ENCODE measurements at regions not wholly inside any gene's neighbourhood (a gene's known extent, or its start where the extent isn't known, plus 50 kb on each side); places are given as distances from the start of the nearest gene placed in this dataset.
"Not testable (repeated sequence)": the region's sequence is repeated elsewhere in the genome, so short reads cannot be mapped to it uniquely, and the experiment has no call there.

DNA sequence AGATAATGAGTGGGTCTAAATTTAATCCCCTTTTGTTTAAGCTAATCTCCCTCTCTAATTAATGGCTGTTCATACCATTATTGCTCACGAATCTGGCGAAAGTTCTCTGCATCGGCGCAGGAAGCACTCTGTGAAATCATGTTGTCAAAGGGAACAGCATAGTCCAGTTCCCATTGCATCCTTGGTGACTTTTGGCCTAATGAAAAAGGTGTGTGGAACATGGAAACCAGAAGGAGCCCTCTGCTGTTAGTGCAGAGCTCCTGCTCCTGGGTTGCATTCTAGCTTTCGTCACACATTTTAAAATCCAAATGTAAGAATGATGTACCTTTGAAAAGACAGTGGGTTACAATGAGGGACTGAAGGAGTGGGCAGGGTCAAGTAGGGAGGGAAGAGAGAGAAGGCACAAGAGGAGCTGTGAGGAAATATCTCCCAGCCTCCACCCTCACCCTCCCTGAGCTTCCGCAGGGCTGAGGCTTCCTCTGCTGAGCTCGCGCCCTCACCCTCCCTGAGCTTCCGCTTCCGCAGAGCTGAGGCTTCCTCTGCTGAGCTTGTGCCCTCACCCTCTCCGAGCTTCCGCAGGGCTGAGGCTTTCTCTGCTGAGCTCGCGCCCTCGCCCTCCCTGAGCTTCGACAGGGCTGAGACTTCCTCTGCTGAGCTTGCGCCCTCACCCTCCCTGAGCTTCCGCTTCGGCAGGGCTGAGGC lies 754.3 kb upstream of the TPTE start:
- DNase-seq, result not testable (repeated sequence)

DNA sequence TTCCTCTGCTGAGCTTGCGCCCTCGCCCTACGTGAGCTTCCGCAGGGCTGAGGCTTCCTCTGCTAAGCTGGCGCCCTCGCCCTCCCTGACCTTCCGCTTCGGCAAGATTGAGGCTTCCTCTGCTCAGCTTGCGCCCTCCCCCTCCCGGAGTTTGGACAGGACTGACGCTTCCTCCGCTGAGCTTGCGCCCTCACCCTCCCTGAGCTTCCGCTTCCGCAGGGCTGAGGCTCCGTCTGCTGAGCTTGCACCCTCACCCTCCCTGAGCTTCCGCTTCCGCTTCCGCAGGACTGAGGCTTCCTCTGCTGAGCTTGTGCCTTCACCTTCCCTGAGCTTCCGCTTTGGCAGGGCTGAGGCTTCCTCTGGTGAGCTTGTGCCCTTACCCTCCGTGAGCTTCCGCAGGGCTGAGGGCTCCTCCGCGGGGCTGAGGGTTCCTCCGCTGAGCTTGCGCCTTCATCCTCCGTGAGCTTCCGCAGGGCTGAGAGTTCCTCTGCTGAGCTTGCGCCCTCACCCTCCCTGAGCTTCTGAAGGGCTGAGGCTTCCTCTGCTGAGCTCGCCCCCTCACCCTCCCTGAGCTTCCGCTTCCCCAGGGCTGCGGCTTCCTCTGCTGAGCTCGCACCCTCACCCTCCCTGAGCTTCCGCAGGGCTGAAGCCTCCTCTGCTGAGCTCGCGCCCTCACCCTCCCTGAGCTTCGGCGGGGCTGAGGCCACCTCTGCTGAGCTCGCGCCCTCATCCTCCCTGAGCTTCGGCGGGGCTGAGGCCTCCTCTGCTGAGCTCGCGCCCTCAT lies 753.6 kb upstream of the TPTE start:
- no peak for DNase-seq

- not testable (repeated sequence) for DNase-seq
These were observed 752.8 kb upstream of the TPTE start for GRCh38 chr21:9768376-9769130.

DNA sequence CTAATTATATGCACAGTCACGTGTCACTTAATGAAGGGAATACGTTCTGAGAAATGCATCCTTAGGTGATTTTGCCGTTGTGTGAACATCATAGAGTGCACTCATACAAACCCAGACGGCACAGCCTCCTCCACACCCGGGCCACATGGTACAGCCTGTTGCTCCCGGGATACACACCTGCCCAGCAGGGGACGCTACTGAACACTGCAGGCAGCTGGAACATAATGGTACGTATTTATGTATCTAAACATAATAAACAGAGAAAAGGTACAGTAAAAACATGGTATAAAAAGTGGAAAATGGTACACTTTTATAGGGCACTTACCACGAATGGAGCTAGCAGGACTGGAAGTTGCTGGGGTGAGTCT lies 752.3 kb upstream of the TPTE start:
- not testable (repeated sequence) for DNase-seq

DNA sequence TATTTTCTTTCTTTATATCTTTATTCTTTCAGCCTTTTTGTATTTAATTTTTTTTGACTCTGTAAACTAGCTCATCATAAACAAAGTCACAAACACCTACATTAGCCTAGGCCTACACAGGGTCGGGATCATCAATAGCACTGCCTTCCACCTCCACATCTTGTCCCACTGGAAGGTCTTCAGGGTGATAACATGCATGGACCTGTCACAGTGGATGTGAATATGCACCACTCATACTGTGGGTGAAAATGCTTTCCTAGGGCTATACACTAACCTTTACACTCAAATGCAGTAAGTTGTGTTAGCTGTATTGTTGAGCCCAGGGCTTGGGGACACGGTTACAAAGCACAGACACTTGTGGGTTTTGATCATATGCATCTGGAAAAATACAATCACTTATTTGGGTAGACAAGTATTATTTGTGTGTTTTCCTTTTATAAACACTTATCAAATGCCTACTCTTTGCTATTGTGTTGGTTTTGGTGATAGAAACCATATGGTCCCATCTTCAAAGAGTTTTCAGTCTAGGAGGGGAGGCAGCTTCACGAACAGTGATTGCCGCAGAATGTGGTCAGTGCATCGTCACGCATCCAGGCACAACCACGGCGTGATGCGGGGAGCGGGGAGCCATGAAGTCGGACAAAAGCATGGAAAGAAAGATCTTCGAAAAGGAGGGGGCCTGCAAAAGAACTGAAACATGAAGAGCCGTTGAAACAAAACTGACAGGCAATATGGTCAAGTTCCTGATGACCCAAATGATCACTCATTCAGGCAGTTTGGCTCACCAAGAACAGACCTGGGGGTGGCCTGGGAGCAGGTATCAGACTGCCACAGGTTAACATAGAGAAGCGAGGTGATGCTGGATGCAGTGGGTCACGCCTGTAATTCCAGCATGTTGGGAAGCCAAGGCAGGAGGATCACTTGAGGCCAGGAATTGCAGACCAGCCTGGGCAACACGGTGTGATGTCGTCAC lies 751.4 kb upstream of the TPTE start:
- not testable (repeated sequence) for DNase-seq

GRCh38 chr21:9771466-9772347 lies 749.7 kb upstream of the TPTE start:
- not testable (repeated sequence) for DNase-seq

GRCh38 chr21:9772348-9772672 lies 749.1 kb upstream of the TPTE start:
- DNase-seq, result no peak

DNA sequence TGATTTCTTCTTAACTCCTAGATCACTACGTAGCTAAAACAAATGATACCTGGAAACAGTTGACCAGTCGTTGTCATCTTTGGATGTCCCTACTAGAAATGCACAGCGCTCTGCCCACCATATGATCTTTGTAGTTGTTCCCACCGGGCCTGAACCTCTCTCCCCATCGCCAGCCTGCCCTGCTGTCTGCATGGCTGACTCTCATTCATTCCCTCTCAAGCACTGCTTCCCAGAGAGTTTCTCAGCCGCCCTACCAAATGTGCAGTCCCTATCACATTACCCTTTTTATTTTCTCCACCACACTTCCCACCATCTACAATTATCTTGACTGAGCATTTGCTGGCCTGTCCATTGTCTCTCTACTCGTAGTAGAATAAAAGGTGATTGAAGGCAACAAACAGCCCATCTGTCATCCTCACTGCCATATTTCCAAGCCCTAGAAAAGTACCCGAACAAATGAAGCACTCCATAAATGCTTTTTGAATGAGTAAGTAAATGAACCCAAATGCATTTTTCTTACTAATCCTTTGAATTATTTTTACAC lies 748.4 kb upstream of the TPTE start:
- not testable (repeated sequence) for DNase-seq

- DNase-seq, result no peak
These were observed 747.0 kb upstream of the TPTE start for GRCh38 chr21:9774347-9774746.

GRCh38 chr21:9774901-9775593 lies 746.3 kb upstream of the TPTE start:
- DNase-seq, result not testable (repeated sequence)

GRCh38 chr21:9775877-9776276 lies 745.5 kb upstream of the TPTE start:
- not testable (repeated sequence) for DNase-seq

DNA sequence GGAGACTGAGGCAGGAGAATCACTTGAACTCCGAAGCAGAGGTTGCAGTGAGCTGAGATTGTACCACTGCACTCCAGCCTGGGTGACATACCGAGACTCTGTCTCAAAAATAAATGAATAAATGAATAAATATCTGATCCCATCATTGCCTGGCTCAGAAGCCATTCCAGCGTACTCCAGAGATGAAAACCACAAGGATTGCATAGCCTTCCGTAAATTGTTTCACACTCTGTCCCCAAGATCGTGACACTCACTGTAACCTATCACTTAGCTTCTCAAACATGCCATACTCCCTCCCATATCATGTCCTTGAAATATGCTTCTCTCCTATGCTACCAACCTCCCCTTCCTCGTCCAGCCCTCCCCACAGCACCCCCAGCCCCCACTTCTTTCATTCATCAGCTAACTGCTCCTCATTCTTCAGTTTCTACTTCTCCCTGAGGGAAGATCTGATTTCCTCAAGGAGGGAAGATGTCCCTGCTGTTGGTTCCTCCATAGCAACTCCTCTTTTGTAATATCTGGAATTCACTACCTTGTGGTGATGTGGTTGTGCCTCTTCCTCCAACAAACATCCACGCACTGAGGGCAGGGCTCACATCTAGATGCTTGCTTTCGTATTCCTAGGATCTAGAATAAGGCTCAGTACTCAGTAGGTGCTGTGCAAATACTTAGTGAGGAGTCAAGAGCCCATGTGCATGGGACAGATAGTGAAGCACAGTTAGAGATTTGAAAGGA lies 744.9 kb upstream of the TPTE start:
- DNase-seq, result not testable (repeated sequence)

- not testable (repeated sequence) for DNase-seq
These were observed 742.8 kb upstream of the TPTE start for GRCh38 chr21:9778541-9778940.

DNA sequence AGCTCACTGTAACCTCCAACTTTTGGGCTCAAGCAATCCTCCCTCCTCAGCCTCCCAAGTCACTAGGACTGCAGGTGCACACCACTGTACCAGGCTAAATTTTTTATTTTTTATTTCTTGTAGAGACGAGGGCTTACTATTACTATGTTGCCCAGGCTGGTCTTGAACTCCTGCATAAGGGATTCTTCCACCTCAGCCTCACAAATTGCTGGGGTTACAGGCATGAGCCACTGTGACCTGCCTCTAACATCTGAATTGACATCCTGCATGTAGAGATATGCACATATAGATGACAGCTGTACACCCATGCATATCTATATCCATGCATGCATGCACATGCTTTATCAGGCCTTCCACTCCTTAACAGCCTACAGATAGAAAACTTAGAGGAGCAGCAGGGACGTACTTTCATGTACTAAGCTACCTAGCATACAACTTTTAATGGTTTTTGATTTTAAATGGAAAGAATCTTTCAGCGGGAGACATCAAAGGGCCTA lies 740.9 kb upstream of the TPTE start:
- DNase-seq, result no peak

- not testable (repeated sequence) for DNase-seq
These were observed 737.8 kb upstream of the TPTE start for GRCh38 chr21:9783587-9783986.

DNA sequence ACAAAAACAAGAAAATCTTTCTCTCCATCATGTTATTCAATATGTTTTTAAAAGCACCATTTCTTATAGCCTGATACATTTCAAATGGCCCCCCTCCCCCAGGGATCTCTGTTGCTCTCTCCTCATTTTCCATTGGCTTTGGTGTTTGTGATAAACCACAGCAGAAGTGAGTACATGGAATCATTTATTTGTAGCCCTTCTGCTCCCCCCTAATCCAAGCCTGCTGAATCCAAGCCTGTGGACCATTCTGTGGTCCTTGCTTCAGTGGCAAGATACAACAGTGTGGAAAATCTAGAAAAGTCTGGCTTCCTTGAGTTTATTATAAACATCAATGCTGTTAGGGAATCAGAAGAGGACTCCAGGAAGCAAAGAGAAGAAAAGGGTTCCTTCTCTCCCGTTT lies 737.2 kb upstream of the TPTE start:
- not testable (repeated sequence) for DNase-seq

DNA sequence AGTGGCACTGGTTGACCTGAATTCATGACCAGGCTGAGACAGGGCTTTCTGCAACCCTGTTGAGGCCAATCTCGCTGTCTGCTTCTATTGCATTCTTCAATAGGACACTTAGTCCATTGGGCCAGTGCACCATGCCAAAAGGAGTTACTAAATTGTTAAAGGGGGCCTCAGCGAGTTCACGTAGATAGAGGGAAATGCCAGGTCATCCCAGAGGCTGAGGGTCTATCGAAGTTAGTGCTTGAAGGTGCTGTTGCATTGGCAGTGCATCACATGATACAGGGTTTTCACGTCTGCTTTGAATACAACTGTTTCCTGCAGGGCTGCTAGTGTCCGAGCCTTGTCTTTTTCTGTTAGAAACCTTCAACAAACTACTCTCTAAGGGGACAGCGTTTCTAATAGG lies 735.3 kb upstream of the TPTE start:
- DNase-seq, result not testable (repeated sequence)

GRCh38 chr21:9788281-9788680 lies 733.1 kb upstream of the TPTE start:
- DNase-seq, result not testable (repeated sequence)

DNA sequence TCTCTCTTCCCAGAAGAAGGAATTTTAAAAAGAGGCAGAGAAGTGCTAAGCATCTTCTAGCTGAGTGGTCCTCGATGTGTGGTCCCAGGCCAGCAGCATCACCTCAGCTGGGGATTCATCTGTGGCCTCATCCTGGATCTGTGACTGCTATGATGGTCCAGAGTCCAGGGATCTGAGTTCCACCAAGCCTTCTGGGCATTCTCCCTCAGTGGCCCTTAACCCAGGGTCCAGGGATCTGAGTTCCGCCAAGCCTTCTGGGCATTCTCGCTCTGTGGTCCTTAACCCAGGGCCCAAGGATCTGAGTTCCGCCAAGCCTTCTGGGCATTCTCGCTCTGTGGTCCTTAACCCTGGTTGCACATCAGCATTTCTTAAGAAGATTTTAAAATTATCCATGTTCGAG lies 731.0 kb upstream of the TPTE start:
- DNase-seq, result not testable (repeated sequence)

DNA sequence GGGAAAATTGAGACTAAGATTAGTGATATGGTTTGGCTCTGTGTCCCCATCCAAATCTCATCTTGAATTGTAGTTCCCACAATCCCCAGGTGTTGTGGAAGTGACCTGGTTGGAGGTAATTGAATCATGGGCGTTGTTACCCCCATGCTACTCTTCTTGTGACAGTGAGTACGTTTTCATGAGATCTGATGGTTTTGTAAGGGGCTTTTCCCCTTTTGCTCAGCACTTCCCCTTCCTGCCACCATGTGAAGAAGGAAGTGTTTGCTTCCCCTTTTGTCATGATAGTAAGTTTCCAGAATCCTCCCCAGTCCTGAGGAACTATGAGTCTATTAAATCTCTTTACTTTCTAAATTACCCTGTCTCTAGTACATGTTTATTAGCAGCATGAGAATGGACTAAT lies 729.9 kb upstream of the TPTE start:
- not testable (repeated sequence) for DNase-seq

Measured in NCI-H69 (cell line).